ENCODE measurements at regions not wholly inside any gene's neighbourhood (a gene's known extent, or its start where the extent isn't known, plus 50 kb on each side); places are given as distances from the start of the nearest gene placed in this dataset.

DNA sequence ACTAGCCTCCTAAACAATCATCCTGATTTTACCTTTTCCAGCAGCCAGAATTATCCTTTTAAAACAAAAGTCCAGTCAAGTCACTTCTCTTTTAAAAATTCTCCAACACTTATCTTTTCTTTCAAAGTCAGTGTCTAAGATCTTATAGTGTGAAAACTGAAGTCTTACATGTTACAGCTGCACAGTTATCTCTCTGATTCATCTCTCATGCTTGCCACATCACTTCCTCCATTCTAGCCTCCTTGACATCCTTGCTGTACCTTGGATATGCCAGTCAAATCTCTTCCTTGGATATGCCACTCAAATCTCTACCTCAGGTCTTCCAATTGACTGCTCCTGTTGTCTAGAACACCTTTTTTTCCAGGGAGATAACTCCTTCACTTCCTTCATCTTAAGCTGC, 361.7 kb upstream of the FTMT start:
- TF ChIP-seq POLR2A (IDR thresholded peaks at IDR 0.05; ENCODE audit: low read depth) (no peak), POLR2AphosphoS5 (IDR thresholded peaks at IDR 0.05) (no peak), EP300 (IDR thresholded peaks at IDR 0.05) (no peak)
- TF ChIP-seq, protein P1, sequence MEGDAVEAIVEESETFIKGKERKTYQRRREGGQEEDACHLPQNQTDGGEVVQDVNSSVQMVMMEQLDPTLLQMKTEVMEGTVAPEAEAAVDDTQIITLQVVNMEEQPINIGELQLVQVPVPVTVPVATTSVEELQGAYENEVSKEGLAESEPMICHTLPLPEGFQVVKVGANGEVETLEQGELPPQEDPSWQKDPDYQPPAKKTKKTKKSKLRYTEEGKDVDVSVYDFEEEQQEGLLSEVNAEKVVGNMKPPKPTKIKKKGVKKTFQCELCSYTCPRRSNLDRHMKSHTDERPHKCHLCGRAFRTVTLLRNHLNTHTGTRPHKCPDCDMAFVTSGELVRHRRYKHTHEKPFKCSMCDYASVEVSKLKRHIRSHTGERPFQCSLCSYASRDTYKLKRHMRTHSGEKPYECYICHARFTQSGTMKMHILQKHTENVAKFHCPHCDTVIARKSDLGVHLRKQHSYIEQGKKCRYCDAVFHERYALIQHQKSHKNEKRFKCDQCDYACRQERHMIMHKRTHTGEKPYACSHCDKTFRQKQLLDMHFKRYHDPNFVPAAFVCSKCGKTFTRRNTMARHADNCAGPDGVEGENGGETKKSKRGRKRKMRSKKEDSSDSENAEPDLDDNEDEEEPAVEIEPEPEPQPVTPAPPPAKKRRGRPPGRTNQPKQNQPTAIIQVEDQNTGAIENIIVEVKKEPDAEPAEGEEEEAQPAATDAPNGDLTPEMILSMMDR (IDR thresholded peaks at IDR 0.05) = no peak
